WTC11 (cell line): ENCODE measurements at regions not wholly inside any gene's neighbourhood (a gene's known extent, or its start where the extent isn't known, plus 50 kb on each side); places are given as distances from the start of the nearest gene placed in this dataset.

ENCODE experiments used
- ATAC-seq: fragments of 200-7000 bp; cut with Tn5 transposase; 2 replicates; pipeline ENCODE4 v1.10.0; 2021; ENCODE audit warnings: mild to moderate bottlenecking, moderate library complexity
- CTCF ChIA-PET: fragments of 300-600 bp; sonication (Branson Sonifier 250); formaldehyde crosslinking; loops from one replicate; lab custom pipeline; 2021; ENCODE audit warnings: antibody characterized with exemption; lab: Charles Lee
- POLR2A ChIA-PET: fragments of 350-600 bp; sonication (Branson Sonifier 250); formaldehyde crosslinking; loops from one replicate; lab custom pipeline; 2021; ENCODE audit warnings: antibody characterized with exemption; lab: Charles Lee
- DNase-seq: peaks from one replicate; pipeline ENCODE4 v3.0.0; 2021; ENCODE audit warnings: low spot score
- H3K27ac Mint-ChIP-seq: 2 replicates; pipeline ENCODE4 v1.8.0; 2021; ENCODE audit warnings: mixed read lengths
- H3K27me3 Mint-ChIP-seq: 2 replicates; pipeline ENCODE4 v1.8.0; 2021; ENCODE audit warnings: low read depth, mild to moderate bottlenecking, moderate library complexity, mixed read lengths
- H3K36me3 Mint-ChIP-seq: 2 replicates; pipeline ENCODE4 v1.8.0; 2021; ENCODE audit warnings: mixed read lengths
- H3K4me1 Mint-ChIP-seq: 2 replicates; pipeline ENCODE4 v1.8.0; 2022; ENCODE audit warnings: mixed read lengths
- H3K4me3 Mint-ChIP-seq: 2 replicates; pipeline ENCODE4 v1.8.0; 2021; ENCODE audit warnings: mild to moderate bottlenecking, moderate library complexity, mixed read lengths
- H3K9me3 Mint-ChIP-seq: 2 replicates; pipeline ENCODE4 v1.8.0; 2021; ENCODE audit warnings: mixed read lengths
- ATF1 ChIP-seq: sonication (generic); formaldehyde crosslinking; IDR thresholded peaks from 2 replicates; pipeline ENCODE4 v1.8.1; 2023; ENCODE audit warnings: mild to moderate bottlenecking, moderate library complexity, missing genetic modification reagents
- ATF6 ChIP-seq: sonication (generic); formaldehyde crosslinking; IDR thresholded peaks from 2 replicates; pipeline ENCODE4 v1.8.1; 2023; ENCODE audit warnings: mild to moderate bottlenecking, missing genetic modification reagents
- E2F5 ChIP-seq: sonication (generic); formaldehyde crosslinking; IDR thresholded peaks from 2 replicates; pipeline ENCODE4 v1.8.1; 2022; ENCODE audit warnings: mild to moderate bottlenecking, moderate library complexity, missing genetic modification reagents
- ESRRA ChIP-seq: sonication (generic); formaldehyde crosslinking; IDR thresholded peaks from 2 replicates; pipeline ENCODE4 v1.8.1; 2022; ENCODE audit warnings: mild to moderate bottlenecking, missing genetic modification reagents, borderline replicate concordance
- FOXP4 ChIP-seq: sonication (generic); formaldehyde crosslinking; IDR thresholded peaks from 2 replicates; pipeline ENCODE4 v1.8.0; 2022; ENCODE audit warnings: mild to moderate bottlenecking, missing genetic modification reagents
- HMGA2 ChIP-seq: fragments of 250-450 bp; sonication (Bioruptor Pico); IDR thresholded peaks from 2 replicates; pipeline ENCODE4 v1.4.0; 2021; ENCODE audit warnings: mild to moderate bottlenecking, moderate library complexity
- NFATC4 ChIP-seq: fragments of 250-450 bp; sonication (Bioruptor Pico); IDR thresholded peaks from 2 replicates; pipeline ENCODE4 v1.9.0; 2021; ENCODE audit warnings: mild to moderate bottlenecking
- NFE2L1 ChIP-seq: sonication (generic); formaldehyde crosslinking; IDR thresholded peaks from 2 replicates; pipeline ENCODE4 v1.8.1; 2023; ENCODE audit warnings: missing genetic modification reagents
- SMAD4 ChIP-seq: sonication (generic); formaldehyde crosslinking; IDR thresholded peaks from 2 replicates; pipeline ENCODE4 v1.8.0; 2022; ENCODE audit warnings: mild to moderate bottlenecking, missing genetic modification reagents
- ZNF232 ChIP-seq: sonication (generic); formaldehyde crosslinking; IDR thresholded peaks from 2 replicates; pipeline ENCODE4 v1.8.0; 2022; ENCODE audit warnings: mild to moderate bottlenecking, missing genetic modification reagents
- ZNF416 ChIP-seq: fragments of 250-450 bp; sonication (Bioruptor Pico); IDR thresholded peaks from 2 replicates; pipeline ENCODE4 v1.9.0; 2021; ENCODE audit warnings: mild to moderate bottlenecking, inconsistent platforms
- ZNF425 ChIP-seq: fragments of 250-450 bp; sonication (Bioruptor Pico); conservative IDR thresholded peaks from 2 replicates; pipeline ENCODE4 v1.9.0; 2021; ENCODE audit warnings: mild to moderate bottlenecking
- ZNF512 ChIP-seq: sonication (generic); formaldehyde crosslinking; IDR thresholded peaks from 2 replicates; pipeline ENCODE4 v1.8.1; 2022; ENCODE audit warnings: missing genetic modification reagents, borderline replicate concordance
- TF ChIP-seq, protein P1 (sequence below): fragments of 250-450 bp; sonication (Bioruptor Pico); IDR thresholded peaks from 2 replicates; pipeline ENCODE4 v1.9.0; 2021; ENCODE audit warnings: mild to moderate bottlenecking, borderline replicate concordance

DNA sequence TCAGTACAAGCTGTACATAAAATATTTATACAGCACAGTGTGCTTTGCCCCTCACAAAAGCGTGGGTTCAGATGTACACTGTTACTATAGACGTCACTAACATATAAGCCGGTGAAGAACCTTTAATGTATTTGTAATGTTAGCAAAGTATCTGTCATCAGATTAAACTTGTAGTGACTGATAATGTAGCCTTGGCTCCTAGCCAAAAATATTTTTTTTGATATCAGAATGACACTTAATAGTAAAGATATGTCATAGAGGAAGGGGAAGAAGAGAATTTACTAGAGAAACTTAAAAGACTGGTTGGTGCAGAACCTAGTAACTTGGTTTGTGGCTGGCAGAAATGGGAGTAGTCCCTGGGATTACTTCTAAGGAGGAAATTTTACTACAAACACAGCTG, 258.7 kb upstream of the DMRT1 start (continued):
- TF ChIP-seq ZNF416 (no peak), E2F5 (CRISPR knock-in tag) (no peak), ZNF232 (CRISPR knock-in tag) (no peak), ATF6 (no peak)

GRCh38 chr9:587527-587926, 254.0 kb upstream of the DMRT1 start:
- ATAC-seq (no peak), DNase-seq (no peak)
- H3K4me3 Mint-ChIP-seq: no peak overlapping the region
- peaks cover 16% of the 10 kb centered on the region for H3K4me1 Mint-ChIP-seq
- no peak overlapping the region for H3K27ac Mint-ChIP-seq
- TF ChIP-seq FOXP4 (no peak), NFE2L1 (CRISPR knock-in tag) (no peak)
- TF ChIP-seq, all 79 proteins: peak for 0
- ChIA-PET CTCF (no interaction called here), POLR2A (no interaction called here)
- Mint-ChIP-seq H3K36me3 (peaks cover 16% of the 10 kb centered on the region), H3K27me3 (no peaks in the 10 kb centered on the region; the same call in 1 of the 2 replicates), H3K9me3 (peaks cover 15% of the 10 kb centered on the region)

- Mint-ChIP-seq H3K36me3 (peaks cover 17% of the 10 kb centered on the region), H3K27me3 (no peaks in the 10 kb centered on the region; the same call in 1 of the 2 replicates), H3K9me3 (peaks cover 16% of the 10 kb centered on the region), H3K4me1 (peaks cover 16% of the 10 kb centered on the region), H3K27ac (no peak overlapping the region), H3K4me3 (no peak overlapping the region)
- ChIA-PET CTCF (no interaction called here), POLR2A (no interaction called here)
- ATAC-seq (no peak), DNase-seq (no peak)
- no peak for TF ChIP-seq FOXP4
- TF ChIP-seq ESRRA (CRISPR knock-in tag): no peak
- no peak for TF ChIP-seq ZNF425 (CRISPR knock-in tag)
- no peak for TF ChIP-seq NFATC4 (CRISPR knock-in tag)
- TF ChIP-seq, protein P1, sequence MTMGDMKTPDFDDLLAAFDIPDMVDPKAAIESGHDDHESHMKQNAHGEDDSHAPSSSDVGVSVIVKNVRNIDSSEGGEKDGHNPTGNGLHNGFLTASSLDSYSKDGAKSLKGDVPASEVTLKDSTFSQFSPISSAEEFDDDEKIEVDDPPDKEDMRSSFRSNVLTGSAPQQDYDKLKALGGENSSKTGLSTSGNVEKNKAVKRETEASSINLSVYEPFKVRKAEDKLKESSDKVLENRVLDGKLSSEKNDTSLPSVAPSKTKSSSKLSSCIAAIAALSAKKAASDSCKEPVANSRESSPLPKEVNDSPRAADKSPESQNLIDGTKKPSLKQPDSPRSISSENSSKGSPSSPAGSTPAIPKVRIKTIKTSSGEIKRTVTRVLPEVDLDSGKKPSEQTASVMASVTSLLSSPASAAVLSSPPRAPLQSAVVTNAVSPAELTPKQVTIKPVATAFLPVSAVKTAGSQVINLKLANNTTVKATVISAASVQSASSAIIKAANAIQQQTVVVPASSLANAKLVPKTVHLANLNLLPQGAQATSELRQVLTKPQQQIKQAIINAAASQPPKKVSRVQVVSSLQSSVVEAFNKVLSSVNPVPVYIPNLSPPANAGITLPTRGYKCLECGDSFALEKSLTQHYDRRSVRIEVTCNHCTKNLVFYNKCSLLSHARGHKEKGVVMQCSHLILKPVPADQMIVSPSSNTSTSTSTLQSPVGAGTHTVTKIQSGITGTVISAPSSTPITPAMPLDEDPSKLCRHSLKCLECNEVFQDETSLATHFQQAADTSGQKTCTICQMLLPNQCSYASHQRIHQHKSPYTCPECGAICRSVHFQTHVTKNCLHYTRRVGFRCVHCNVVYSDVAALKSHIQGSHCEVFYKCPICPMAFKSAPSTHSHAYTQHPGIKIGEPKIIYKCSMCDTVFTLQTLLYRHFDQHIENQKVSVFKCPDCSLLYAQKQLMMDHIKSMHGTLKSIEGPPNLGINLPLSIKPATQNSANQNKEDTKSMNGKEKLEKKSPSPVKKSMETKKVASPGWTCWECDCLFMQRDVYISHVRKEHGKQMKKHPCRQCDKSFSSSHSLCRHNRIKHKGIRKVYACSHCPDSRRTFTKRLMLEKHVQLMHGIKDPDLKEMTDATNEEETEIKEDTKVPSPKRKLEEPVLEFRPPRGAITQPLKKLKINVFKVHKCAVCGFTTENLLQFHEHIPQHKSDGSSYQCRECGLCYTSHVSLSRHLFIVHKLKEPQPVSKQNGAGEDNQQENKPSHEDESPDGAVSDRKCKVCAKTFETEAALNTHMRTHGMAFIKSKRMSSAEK: no peak
- no peak for TF ChIP-seq ATF1
- TF ChIP-seq ZNF512 (CRISPR knock-in tag): no peak
- TF ChIP-seq SMAD4 (CRISPR knock-in tag): no peak
- TF ChIP-seq HMGA2 (CRISPR knock-in tag): no peak
These were observed 252.5 kb upstream of the DMRT1 start for GRCh38 chr9:588981-589380.
